ENCODE measurements at regions not wholly inside any gene's neighbourhood (a gene's known extent, or its start where the extent isn't known, plus 50 kb on each side); places are given as distances from the start of the nearest gene placed in this dataset.

- TF ChIP-seq CTCF (IDR thresholded peaks at IDR 0.05; ENCODE audit: low read depth, low read length, missing input control): no peak
- no peak for TF ChIP-seq RAD21 (IDR thresholded peaks at IDR 0.05)
- TF ChIP-seq TAF1 (conservative IDR thresholded peaks at IDR 0.05): no peak
- no peak for TF ChIP-seq YY1 (IDR thresholded peaks at IDR 0.05)
- TF ChIP-seq ZBTB33 (IDR thresholded peaks at IDR 0.05): no peak
- TF ChIP-seq MAX (IDR thresholded peaks at IDR 0.05): no peak
- no peak for TF ChIP-seq JUND (IDR thresholded peaks at IDR 0.05)
- no peak for TF ChIP-seq ATF3 (IDR thresholded peaks at IDR 0.05)
- TF ChIP-seq REST (IDR thresholded peaks at IDR 0.05): no peak
- TF ChIP-seq GABPA (IDR thresholded peaks at IDR 0.05 in 1 of 2, conservative IDR thresholded peaks at IDR 0.05 in 1 of 2): no peak
- no peak for TF ChIP-seq SP1 (IDR thresholded peaks at IDR 0.05)
These were observed 711.8 kb upstream of the GRM3 start for GRCh38 chr7:85931919-85932318.

Data from liver (tissue), 3 donors.